ENCODE measurements at regions not wholly inside any gene's neighbourhood (a gene's known extent, or its start where the extent isn't known, plus 50 kb on each side); places are given as distances from the start of the nearest gene placed in this dataset.
"Not testable (repeated sequence)": the region's sequence is repeated elsewhere in the genome, so short reads cannot be mapped to it uniquely, and the experiment has no call there.

DNA sequence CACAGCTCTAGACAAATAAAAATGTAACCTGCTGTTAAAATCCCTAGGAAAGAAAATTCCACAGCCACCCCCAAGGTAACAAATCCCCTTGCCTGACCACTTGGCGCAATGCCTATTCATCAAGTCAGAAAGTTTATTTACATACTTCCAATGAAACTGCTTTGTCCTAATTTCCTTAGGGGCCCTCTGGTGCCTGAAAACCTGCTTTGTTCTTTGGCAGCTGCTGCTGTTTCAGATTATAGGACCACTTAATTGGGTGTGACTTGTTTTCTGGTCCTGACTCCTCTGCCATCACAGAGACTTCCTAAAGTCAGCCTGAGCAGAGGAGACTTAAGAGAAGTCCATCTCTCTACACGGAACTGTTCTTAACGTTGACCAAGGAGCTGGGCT is 323.6 kb downstream of the UBE3D start:
- no peak for DNase-seq

DNA sequence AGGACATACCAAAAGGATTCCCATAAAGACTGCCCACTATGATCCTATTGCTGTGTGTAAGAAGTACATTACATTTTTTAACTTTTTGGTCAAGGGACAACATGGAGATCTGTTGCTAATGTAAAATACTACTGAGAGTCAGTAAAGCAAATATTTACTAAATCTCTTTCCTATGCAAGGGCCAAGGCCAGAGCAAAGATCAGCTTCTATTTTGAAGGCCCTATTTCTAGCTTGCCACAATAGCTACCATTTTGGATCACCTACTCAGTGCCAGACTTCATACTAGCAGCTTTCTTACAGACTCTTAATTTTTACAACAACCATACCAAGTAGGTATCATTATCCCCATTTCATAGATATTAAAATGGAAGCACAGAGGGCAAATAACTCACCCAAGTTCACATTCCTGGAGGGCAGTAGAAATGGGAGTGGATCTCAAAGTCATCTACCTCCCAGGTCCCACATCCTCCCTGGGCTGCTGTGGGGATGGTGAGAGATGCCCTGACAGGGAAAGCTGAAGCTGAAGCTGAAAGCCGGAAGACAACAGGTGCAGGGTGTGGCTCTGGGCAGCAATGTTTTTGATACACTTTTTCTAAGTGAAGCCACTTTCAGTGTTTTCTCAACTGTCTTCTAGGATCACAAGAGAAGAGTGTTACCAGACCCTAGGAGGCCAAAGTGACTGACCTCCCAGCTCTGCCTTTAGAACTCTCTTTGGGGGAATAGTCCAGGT is 321.2 kb downstream of the UBE3D start:
- no peak for DNase-seq

DNA sequence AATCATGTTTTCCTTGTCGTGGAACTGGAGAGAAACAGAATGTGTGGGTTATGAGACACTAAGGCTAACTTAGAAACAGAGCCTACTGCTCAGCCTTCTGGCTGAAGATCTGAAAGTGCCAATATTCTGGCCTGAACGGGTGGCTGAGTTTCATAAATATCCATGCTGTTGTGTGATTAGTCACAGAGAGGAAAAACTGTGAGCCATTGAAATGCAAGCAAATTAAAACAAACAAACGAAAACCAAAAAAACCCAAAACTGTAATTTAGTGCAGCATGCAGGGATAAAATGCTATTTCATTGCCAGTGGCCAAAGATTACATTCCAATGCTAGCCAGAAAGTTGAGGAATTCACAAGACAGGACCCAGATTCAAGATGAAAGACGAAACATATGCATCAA is 315.1 kb downstream of the UBE3D start:
- no peak for DNase-seq

- no peak for DNase-seq
These were observed 313.9 kb downstream of the UBE3D start for GRCh38 chr6:82751718-82752117.

- DNase-seq: no peak
These were observed 303.8 kb downstream of the UBE3D start for GRCh38 chr6:82761674-82762345.

DNA sequence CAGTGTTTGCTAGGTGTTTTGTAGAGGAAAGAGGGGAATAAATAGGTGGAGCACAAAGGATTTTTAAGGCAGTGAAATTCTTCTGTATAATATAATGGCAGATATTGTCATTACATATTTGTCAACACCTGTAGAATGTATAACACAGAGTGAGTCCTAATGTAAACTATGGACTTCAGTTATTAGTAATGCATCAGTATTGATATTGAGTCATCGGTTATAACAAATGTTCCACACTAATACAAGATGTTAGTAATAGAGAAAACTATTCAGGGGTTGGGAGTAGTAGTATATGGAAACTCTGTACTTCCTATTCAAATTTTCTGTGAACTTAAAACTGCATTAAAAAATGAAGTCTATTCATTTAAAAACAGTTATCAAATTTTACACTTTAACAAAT is 299.2 kb downstream of the UBE3D start:
- DNase-seq: no peak

DNA sequence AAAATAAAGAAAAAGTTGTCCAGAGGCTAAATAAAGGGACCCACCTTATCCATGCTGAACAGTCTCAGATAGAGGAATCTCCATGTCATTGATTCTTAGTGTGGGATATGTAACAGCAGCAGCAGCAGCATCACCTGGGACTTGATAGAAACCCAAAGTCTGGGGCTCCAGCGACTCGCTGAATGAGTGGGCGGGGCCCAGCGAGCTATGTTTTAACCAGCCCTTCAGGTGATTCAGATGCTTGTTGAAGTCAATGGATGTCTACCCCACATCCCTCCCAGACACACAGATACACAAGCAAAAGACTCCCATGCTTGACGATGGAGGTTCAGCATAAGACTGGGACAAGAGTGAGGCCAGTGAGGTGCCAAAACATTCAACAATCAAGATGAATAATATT is 298.6 kb downstream of the UBE3D start:
- no peak for DNase-seq

DNA sequence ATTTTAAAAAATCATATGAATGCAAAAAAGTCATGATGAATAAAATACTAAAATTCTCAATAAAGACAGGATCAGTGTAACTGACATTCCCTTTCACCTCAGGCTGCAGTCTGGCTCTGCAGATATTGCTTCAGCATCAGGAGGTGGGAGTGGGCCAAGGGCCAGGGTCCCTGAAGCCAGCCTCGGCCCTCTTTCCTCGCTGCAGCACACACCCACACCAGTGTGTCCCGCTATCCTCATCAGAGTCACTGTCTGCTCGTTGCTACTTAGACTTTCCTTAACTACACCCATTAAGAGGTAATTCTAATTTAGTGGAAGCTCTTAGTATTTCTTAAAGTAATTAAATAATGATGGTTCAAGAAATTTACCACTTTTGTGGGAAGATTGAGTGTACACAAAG is 298.2 kb downstream of the UBE3D start:
- DNase-seq: no peak

- DNase-seq: no peak
These were observed 292.6 kb downstream of the UBE3D start for GRCh38 chr6:82772851-82773717.

- no peak for DNase-seq
These were observed 290.3 kb downstream of the UBE3D start for GRCh38 chr6:82775361-82775760.

- DNase-seq: no peak
These were observed 289.7 kb downstream of the UBE3D start for GRCh38 chr6:82775981-82776380.

DNA sequence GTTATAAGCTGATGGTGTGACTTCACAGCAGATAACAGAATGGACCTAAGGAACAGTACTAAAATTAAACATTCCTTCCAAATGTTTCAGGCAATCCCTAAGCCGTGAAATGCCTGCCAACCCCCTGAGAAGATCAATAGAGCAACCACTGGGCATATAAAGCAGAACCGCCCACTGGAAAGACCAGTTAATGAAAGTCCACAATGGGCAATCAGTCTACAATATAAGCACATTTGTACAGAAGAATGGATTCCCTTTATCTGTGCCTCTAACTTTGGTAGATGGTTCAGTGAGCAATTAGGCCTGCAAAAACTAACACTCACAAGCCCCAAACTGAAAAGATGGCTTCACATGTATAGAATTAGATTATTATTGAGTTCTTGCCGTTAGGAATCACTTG is 286.6 kb downstream of the UBE3D start:
- DNase-seq: no peak

- no peak for DNase-seq
These were observed 285.3 kb downstream of the UBE3D start for GRCh38 chr6:82780334-82780733.

DNA sequence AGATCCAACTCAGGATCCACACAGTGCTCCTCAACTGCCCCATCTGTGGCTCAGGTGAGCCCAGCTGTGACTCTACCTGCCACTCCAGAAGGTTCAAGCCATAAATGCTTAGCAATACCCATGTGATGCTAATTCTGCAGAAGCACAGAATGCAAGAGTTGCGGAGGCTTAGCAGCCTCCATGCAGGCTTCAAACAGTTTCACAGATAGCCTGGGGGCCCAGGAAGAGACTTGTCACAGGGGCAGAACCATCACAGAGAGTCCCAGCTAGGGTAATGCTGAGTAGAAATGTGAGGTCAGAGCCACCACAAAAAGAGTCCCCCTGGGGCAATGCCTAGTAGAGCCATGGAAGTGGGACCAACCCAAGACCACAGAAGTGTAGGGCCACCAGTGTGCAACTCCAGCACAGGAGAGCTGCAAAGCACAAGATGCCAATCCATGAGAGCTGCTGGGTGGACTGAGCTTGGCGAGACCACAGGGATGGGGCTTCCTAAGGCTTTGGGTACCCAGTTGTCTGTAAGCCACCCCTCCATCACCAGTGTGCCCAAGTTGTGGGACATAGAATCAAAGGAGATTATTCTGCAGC is 283.9 kb downstream of the UBE3D start:
- peak; percentile 58 for DNase-seq

DNA sequence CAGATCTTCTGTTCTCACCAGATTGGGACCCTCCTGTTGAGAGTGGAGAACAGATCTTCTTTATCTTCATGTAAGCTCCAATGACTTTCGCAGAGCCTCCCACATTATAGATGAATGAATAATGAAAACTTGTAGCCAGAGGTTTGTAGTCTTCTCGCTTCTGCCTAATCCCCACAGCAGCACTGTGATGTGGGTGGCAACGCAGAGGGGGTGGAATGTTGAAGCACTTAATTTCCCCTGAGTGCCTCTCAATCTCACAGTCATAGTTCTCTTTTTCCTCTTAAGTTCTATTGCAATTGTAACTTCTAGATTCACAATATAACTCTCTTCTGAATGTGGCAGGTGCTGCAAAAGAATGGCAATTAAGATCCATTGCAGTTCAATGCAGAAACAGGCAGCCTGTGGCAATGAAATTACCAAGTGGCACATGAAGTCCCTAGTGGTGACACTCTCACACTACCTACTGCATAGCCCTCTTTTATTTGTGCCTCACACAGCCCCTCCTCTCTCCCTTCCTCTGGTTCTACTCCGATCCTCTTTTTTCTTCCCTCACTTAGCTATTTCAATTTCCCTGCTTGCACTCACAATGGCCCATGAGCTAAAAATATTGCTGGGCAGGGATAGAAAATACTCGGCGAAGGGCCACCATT is 281.9 kb downstream of the UBE3D start:
- peak; percentile 56 for DNase-seq

DNA sequence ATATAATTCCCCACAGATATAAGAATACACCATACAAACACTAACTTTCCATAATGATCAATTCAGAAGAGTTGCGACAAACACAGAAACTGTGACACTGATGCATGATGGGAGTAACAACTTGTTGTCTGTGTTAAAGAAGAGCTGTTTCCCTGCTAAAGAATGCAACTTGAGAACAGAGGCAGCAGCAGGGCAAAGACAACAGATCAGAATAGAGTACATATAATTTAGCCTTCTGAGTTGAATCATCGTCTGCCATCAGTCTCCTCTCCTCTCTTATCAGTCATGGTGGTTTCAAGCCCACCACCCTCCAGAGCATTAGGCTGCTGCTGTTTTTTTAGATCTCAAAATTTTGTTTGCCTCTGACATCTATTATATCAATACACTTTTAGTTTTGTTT is 280.4 kb downstream of the UBE3D start:
- no peak for DNase-seq

GRCh38 chr6:82786248-82786647 is 279.4 kb downstream of the UBE3D start:
- DNase-seq: no peak

- no peak for DNase-seq
These were observed 269.7 kb downstream of the UBE3D start for GRCh38 chr6:82795940-82796339.

- no peak for DNase-seq
These were observed 264.6 kb downstream of the UBE3D start for GRCh38 chr6:82801083-82801482.

GRCh38 chr6:82816243-82816642 is 249.4 kb downstream of the UBE3D start:
- not testable (repeated sequence) for DNase-seq

DNA sequence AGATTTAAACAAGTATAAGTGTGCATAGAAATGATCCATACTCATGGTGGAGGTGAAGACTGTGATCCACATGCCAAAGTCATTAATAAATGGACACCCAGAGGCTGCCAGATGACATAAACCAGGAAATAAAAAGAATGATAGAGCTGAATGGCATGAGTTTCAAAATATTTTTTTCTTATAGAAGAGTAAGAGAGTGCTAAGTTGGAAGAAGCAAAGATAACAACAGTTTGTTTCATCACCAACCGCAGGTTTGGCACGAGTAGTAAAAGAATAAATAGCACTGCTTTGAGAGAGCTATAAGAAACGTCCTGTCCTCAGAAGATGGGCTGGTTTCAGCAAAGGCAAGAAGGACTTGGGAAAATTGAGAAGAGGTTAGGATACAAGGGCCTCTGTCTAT is 246.9 kb downstream of the UBE3D start:
- DNase-seq: no peak

GRCh38 chr6:82823361-82823760 is 242.3 kb downstream of the UBE3D start:
- DNase-seq: no peak

- no peak for DNase-seq
These were observed 232.8 kb downstream of the UBE3D start for GRCh38 chr6:82832811-82833210.

Measured in islet precursor cell (in vitro differentiated cells).